ENCODE measurements at regions not wholly inside any gene's neighbourhood (a gene's known extent, or its start where the extent isn't known, plus 50 kb on each side); places are given as distances from the start of the nearest gene placed in this dataset.

- TF ChIP-seq CTCF (tag by site-specific recombination; IDR thresholded peaks at IDR 0.05) (no peak), ZNF280D (tag by site-specific recombination; IDR thresholded peaks at IDR 0.05) (no peak), ZNF561 (tag by site-specific recombination; IDR thresholded peaks at IDR 0.05; ENCODE audit: borderline replicate concordance) (no peak), ZSCAN18 (tag by site-specific recombination; IDR thresholded peaks at IDR 0.05) (no peak), ZNF791 (tag by site-specific recombination; IDR thresholded peaks at IDR 0.05) (no peak), REST (tag by site-specific recombination; IDR thresholded peaks at IDR 0.05) (no peak), TCF7L2 (IDR thresholded peaks at IDR 0.05; ENCODE audit: borderline replicate concordance, low read depth, low read length) (no peak), ZNF174 (tag by site-specific recombination; IDR thresholded peaks at IDR 0.05) (no peak), ELK4 (IDR thresholded peaks at IDR 0.05; ENCODE audit: borderline replicate concordance, low read depth, low read length) (no peak)
Measured at GRCh38 chr6:165721356-165721755, 58.3 kb upstream of the PDE10A start.

All from HEK293 (cell line).